ENCODE measurements at regions not wholly inside any gene's neighbourhood (a gene's known extent, or its start where the extent isn't known, plus 50 kb on each side); places are given as distances from the start of the nearest gene placed in this dataset.

DNA sequence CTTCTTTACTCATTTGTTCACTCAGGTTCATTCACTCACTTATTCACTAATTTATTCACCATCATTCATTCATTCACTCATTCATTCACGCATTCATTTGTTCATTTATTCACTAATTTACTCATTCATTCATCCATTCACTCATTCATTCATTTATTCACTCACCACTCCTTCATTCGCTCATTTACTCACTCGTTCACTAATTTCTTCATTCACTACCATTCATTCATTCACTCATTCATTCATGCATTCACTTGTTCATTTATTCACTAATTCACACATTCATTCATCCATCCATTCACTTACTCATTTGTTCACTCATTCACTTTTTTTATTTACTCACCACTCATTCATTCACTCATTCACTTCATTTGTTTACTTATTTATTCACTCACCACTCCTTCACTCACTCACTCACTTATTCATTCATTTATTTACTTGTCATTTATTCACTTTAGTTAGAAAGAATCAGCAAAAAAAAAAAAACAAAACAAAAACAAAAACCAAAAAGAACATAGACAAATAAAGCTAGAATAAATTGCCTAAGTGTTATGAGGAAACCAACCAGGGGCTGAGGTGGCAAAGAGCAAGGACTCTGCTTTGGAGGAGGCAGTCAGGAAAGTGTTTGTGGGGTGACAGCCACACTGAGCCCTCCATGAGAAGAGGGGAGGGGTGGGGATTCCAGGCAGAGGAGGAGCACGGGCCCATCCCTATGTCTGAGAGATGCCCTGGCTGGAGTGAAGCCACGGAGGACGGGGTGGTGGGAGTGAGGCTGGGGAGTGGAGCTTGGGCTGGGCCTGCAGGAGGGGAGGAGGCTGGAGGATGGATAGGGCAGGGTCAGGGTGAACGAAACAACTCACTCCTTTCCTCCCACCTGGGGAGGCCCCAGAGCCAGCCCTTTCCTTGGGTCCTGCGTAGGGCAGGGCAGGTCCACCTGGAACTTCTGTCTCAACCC lies 129.2 kb upstream of the WNT4 start:
- no peak for TF ChIP-seq EZH2 (IDR thresholded peaks at IDR 0.05)
- no peak for TF ChIP-seq POLR2AphosphoS5 (IDR thresholded peaks at IDR 0.05; ENCODE audit: borderline replicate concordance, low read depth, low read length)
- TF ChIP-seq FOXP2 (optimal IDR thresholded peaks at IDR 0.05; ENCODE audit: control extremely low read depth, extremely low read length, insufficient read depth), result no peak
